HFFc6 (cell line): ENCODE measurements at regions not wholly inside any gene's neighbourhood (a gene's known extent, or its start where the extent isn't known, plus 50 kb on each side); places are given as distances from the start of the nearest gene placed in this dataset.

ENCODE experiments used
- DNase-seq: peaks from one replicate; pipeline ENCODE4 v3.0.0-alpha.2; 2018
- H3K27ac Mint-ChIP-seq: 2 replicates; pipeline ENCODE4 v1.8.0; 2020; ENCODE audit warnings: mild to moderate bottlenecking, mixed read lengths
- H3K27me3 Mint-ChIP-seq: 2 replicates; pipeline ENCODE4 v1.8.0; 2021; ENCODE audit warnings: mild to moderate bottlenecking, moderate library complexity, mixed read lengths; ENCODE audit not compliant: insufficient read depth
- H3K36me3 Mint-ChIP-seq: 2 replicates; pipeline ENCODE4 v1.8.0; 2021; ENCODE audit warnings: low read depth, mixed read lengths
- H3K4me1 Mint-ChIP-seq: 2 replicates; pipeline ENCODE4 v1.8.0; 2020; ENCODE audit warnings: low read depth, mixed read lengths
- H3K4me3 Mint-ChIP-seq: 2 replicates; pipeline ENCODE4 v1.8.0; 2020; ENCODE audit warnings: mild to moderate bottlenecking, moderate library complexity, mixed read lengths
- H3K9me3 Mint-ChIP-seq: 2 replicates; pipeline ENCODE4 v1.8.0; 2020; ENCODE audit warnings: mild to moderate bottlenecking, mixed read lengths
- CTCF ChIP-seq: fragments of 200-600 bp; sonication (generic); IDR thresholded peaks from 2 replicates; pipeline ENCODE4 v1.5.0; 2021; ENCODE audit warnings: antibody characterized with exemption, mild to moderate bottlenecking

- DNase-seq = no peak
- no peaks in the 10 kb centered on the region for H3K36me3 Mint-ChIP-seq
- no peak for TF ChIP-seq CTCF
- H3K9me3 Mint-ChIP-seq = peaks cover 58% of the 10 kb centered on the region
- H3K4me3 Mint-ChIP-seq = no peak overlapping the region
- no peak overlapping the region for H3K27ac Mint-ChIP-seq
- no peaks in the 10 kb centered on the region for H3K4me1 Mint-ChIP-seq
- no peaks in the 10 kb centered on the region; the same call in 1 of the 2 replicates for H3K27me3 Mint-ChIP-seq
Observed at GRCh38 chr18:72601944-72602343, 57.8 kb upstream of the CBLN2 start.

GRCh38 chr18:72601481-72601880, 57.3 kb upstream of the CBLN2 start:
- H3K9me3 Mint-ChIP-seq = peaks cover 62% of the 10 kb centered on the region
- H3K27me3 Mint-ChIP-seq = no peaks in the 10 kb centered on the region; the same call in 1 of the 2 replicates
- no peak overlapping the region for H3K27ac Mint-ChIP-seq
- no peaks in the 10 kb centered on the region for H3K4me1 Mint-ChIP-seq
- DNase-seq = no peak
- H3K36me3 Mint-ChIP-seq = no peaks in the 10 kb centered on the region
- H3K4me3 Mint-ChIP-seq = no peak overlapping the region
- no peak for TF ChIP-seq CTCF
